ENCODE measurements at regions not wholly inside any gene's neighbourhood (a gene's known extent, or its start where the extent isn't known, plus 50 kb on each side); places are given as distances from the start of the nearest gene placed in this dataset.

- H3K4me2 ChIP-seq (ENCODE audit: low read length), result no peak overlapping the region
- no peaks in the 10 kb centered on the region for H3K9me2 ChIP-seq (ENCODE audit: insufficient read depth, low read length)
- H3K4me3 ChIP-seq (ENCODE audit: low read length), result no peak overlapping the region
- no peak overlapping the region for H2AFZ ChIP-seq (ENCODE audit: low read depth, low read length)
- H4K20me1 ChIP-seq (ENCODE audit: insufficient read depth), result no peaks in the 10 kb centered on the region
- H3K79me2 ChIP-seq (replicated peaks; ENCODE audit: insufficient read depth, low read length), result no peaks in the 10 kb centered on the region
- no peaks in the 10 kb centered on the region for H3K36me3 ChIP-seq (ENCODE audit: insufficient read depth, low read length)
- H3K27me3 ChIP-seq (ENCODE audit: insufficient read depth, low read depth, low read length), result no peaks in the 10 kb centered on the region
- no peak overlapping the region for H3K9ac ChIP-seq (ENCODE audit: low read length)
- TF ChIP-seq RAD21 (conservative IDR thresholded peaks at IDR 0.05) (no peak), EZH2 (IDR thresholded peaks at IDR 0.05; ENCODE audit: borderline replicate concordance, insufficient read depth, low read length, poor library complexity, severe bottlenecking) (no peak), TAF1 (IDR thresholded peaks at IDR 0.05; ENCODE audit: low read depth) (no peak), SMC3 (conservative IDR thresholded peaks at IDR 0.05; ENCODE audit: poor library complexity) (no peak), POLR2AphosphoS5 (IDR thresholded peaks at IDR 0.05) (no peak), EP300 (conservative IDR thresholded peaks at IDR 0.05; ENCODE audit: poor library complexity, severe bottlenecking) (no peak), MXI1 (conservative IDR thresholded peaks at IDR 0.05; ENCODE audit: poor library complexity, severe bottlenecking) (no peak)
- TF ChIP-seq, protein P1, sequence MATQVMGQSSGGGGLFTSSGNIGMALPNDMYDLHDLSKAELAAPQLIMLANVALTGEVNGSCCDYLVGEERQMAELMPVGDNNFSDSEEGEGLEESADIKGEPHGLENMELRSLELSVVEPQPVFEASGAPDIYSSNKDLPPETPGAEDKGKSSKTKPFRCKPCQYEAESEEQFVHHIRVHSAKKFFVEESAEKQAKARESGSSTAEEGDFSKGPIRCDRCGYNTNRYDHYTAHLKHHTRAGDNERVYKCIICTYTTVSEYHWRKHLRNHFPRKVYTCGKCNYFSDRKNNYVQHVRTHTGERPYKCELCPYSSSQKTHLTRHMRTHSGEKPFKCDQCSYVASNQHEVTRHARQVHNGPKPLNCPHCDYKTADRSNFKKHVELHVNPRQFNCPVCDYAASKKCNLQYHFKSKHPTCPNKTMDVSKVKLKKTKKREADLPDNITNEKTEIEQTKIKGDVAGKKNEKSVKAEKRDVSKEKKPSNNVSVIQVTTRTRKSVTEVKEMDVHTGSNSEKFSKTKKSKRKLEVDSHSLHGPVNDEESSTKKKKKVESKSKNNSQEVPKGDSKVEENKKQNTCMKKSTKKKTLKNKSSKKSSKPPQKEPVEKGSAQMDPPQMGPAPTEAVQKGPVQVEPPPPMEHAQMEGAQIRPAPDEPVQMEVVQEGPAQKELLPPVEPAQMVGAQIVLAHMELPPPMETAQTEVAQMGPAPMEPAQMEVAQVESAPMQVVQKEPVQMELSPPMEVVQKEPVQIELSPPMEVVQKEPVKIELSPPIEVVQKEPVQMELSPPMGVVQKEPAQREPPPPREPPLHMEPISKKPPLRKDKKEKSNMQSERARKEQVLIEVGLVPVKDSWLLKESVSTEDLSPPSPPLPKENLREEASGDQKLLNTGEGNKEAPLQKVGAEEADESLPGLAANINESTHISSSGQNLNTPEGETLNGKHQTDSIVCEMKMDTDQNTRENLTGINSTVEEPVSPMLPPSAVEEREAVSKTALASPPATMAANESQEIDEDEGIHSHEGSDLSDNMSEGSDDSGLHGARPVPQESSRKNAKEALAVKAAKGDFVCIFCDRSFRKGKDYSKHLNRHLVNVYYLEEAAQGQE (IDR thresholded peaks at IDR 0.05; ENCODE audit: borderline replicate concordance), result no peak
- TF ChIP-seq, protein P2, sequence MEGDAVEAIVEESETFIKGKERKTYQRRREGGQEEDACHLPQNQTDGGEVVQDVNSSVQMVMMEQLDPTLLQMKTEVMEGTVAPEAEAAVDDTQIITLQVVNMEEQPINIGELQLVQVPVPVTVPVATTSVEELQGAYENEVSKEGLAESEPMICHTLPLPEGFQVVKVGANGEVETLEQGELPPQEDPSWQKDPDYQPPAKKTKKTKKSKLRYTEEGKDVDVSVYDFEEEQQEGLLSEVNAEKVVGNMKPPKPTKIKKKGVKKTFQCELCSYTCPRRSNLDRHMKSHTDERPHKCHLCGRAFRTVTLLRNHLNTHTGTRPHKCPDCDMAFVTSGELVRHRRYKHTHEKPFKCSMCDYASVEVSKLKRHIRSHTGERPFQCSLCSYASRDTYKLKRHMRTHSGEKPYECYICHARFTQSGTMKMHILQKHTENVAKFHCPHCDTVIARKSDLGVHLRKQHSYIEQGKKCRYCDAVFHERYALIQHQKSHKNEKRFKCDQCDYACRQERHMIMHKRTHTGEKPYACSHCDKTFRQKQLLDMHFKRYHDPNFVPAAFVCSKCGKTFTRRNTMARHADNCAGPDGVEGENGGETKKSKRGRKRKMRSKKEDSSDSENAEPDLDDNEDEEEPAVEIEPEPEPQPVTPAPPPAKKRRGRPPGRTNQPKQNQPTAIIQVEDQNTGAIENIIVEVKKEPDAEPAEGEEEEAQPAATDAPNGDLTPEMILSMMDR (IDR thresholded peaks at IDR 0.05; ENCODE audit: poor library complexity, severe bottlenecking), result no peak
- no peaks in the 10 kb centered on the region for H3F3A ChIP-seq (ENCODE audit: insufficient read depth, low read length, poor library complexity, severe bottlenecking)
- no peaks in the 10 kb centered on the region for H3K9me3 ChIP-seq (ENCODE audit: low read length)
- H3K27ac ChIP-seq (ENCODE audit: low read length), result no peak overlapping the region
Observed at GRCh38 chr5:167512111-167512510, 779.3 kb upstream of the WWC1 start.

- TF ChIP-seq EP300 (conservative IDR thresholded peaks at IDR 0.05; ENCODE audit: poor library complexity, severe bottlenecking), result peak; percentile 56
- TF ChIP-seq POLR2AphosphoS5 (IDR thresholded peaks at IDR 0.05), result peak; percentile 66
- TF ChIP-seq, protein P2 (IDR thresholded peaks at IDR 0.05; ENCODE audit: poor library complexity, severe bottlenecking), result no peak
- no peak overlapping the region for H3K9ac ChIP-seq (ENCODE audit: low read length)
Observed at GRCh38 chr5:167513381-167513780, 778.1 kb upstream of the WWC1 start.

More at GRCh38 chr5:167513381-167513780, 778.1 kb upstream of the WWC1 start:
- H3K27ac ChIP-seq (ENCODE audit: low read length), result no peak overlapping the region
- no peaks in the 10 kb centered on the region for H3K79me2 ChIP-seq (replicated peaks; ENCODE audit: insufficient read depth, low read length)
- no peaks in the 10 kb centered on the region for H3K9me3 ChIP-seq (ENCODE audit: low read length)
- peak overlapping the region; percentile 13 for H3K4me3 ChIP-seq (ENCODE audit: low read length)
- no peaks in the 10 kb centered on the region for H4K20me1 ChIP-seq (ENCODE audit: insufficient read depth)
- no peaks in the 10 kb centered on the region for H3K36me3 ChIP-seq (ENCODE audit: insufficient read depth, low read length)
- H3K27me3 ChIP-seq (ENCODE audit: insufficient read depth, low read depth, low read length), result no peaks in the 10 kb centered on the region
- no peaks in the 10 kb centered on the region for H3F3A ChIP-seq (ENCODE audit: insufficient read depth, low read length, poor library complexity, severe bottlenecking)
- H3K4me2 ChIP-seq (ENCODE audit: low read length), result no peak overlapping the region
- no peak overlapping the region for H2AFZ ChIP-seq (ENCODE audit: low read depth, low read length)
- no peaks in the 10 kb centered on the region for H3K9me2 ChIP-seq (ENCODE audit: insufficient read depth, low read length)
